IMR-90 (cell line): ENCODE measurements at regions not wholly inside any gene's neighbourhood (a gene's known extent, or its start where the extent isn't known, plus 50 kb on each side); places are given as distances from the start of the nearest gene placed in this dataset.

ENCODE experiments used
- ATAC-seq: fragments of 200-7000 bp; cut with Tn5 transposase; 2 replicates; pipeline ENCODE4 v1.9.1; 2020; ENCODE audit warnings: low read depth, mild to moderate bottlenecking, moderate library complexity
- BruUV-seq: library from RNA; stranded (reverse); fragments of 400-500 nt; replicated peaks from 2 replicates; lab custom pipeline; 2021; lab: Mats Ljungman, UMichigan
- CTCF ChIA-PET: fragments of 300-600 bp; formaldehyde crosslinking; extraction: SDS; loops from one replicate; lab custom pipeline; 2021; ENCODE audit warnings: antibody characterized with exemption; lab: Yijun Ruan, JAX
- POLR2A ChIA-PET: fragments of 300-600 bp; sonication (Branson Sonifier 250); formaldehyde crosslinking; loops from one replicate; lab custom pipeline; 2022; ENCODE audit warnings: antibody characterized with exemption; ENCODE audit not compliant: unreplicated experiment; lab: Charles Lee
- DNase-seq: peaks from one replicate; pipeline ENCODE4 v3.0.0; 2013
- H2AFZ ChIP-seq: replicated peaks from 2 replicates; pipeline ENCODE3; 2013; ENCODE audit warnings: low read length, mild to moderate bottlenecking; ENCODE audit not compliant: poor library complexity
- H2AK5ac ChIP-seq: 2 replicates; pipeline ENCODE4 v1.6.1; 2013; ENCODE audit warnings: low read depth, low read length, inconsistent platforms
- H2AK9ac ChIP-seq: replicated peaks from 2 replicates; pipeline ENCODE3; 2013; ENCODE audit warnings: mild to moderate bottlenecking, low read depth, low read length, moderate library complexity; ENCODE audit not compliant: poor library complexity
- H2BK120ac ChIP-seq: 2 replicates; pipeline ENCODE4 v1.6.1; 2013; ENCODE audit warnings: low read depth, low read length, inconsistent platforms
- H2BK15ac ChIP-seq: 3 replicates; pipeline ENCODE4 v1.6.1; 2013; ENCODE audit warnings: low read depth, low read length, inconsistent platforms
- H2BK20ac ChIP-seq: 2 replicates; pipeline ENCODE4 v1.6.1; 2013; ENCODE audit warnings: low read depth, mild to moderate bottlenecking, inconsistent platforms, low read length, moderate library complexity
- H2BK5ac ChIP-seq: 2 replicates; pipeline ENCODE4 v1.6.1; 2013; ENCODE audit warnings: mild to moderate bottlenecking, low read depth, low read length, inconsistent platforms; ENCODE audit not compliant: poor library complexity, severe bottlenecking
- H3K14ac ChIP-seq: replicated peaks from 2 replicates; pipeline ENCODE4 v1.6.1; 2013; ENCODE audit warnings: low read depth, low read length, inconsistent platforms
- H3K18ac ChIP-seq: 2 replicates; pipeline ENCODE4 v1.6.1; 2013; ENCODE audit warnings: low read depth, low read length, control low read depth
- H3K23ac ChIP-seq: 2 replicates; pipeline ENCODE4 v1.6.1; 2013; ENCODE audit warnings: low read depth, low read length, inconsistent platforms
- H3K27ac ChIP-seq: 2 replicates; pipeline ENCODE4 v1.5.1; 2013; ENCODE audit warnings: mild to moderate bottlenecking, control low read depth, low read length; ENCODE audit not compliant: insufficient read depth
- H3K27me3 ChIP-seq: 2 replicates; pipeline ENCODE4 v1.6.1; 2013; ENCODE audit warnings: low read length; ENCODE audit not compliant: control insufficient read depth, insufficient read depth
- H3K36me3 ChIP-seq: 2 replicates; pipeline ENCODE4 v1.6.1; 2013; ENCODE audit warnings: low read length, mixed read lengths; ENCODE audit not compliant: control insufficient read depth, insufficient read depth
- H3K4ac ChIP-seq: 2 replicates; pipeline ENCODE4 v1.6.1; 2013; ENCODE audit warnings: low read depth, low read length, inconsistent platforms
- H3K4me1 ChIP-seq: 2 replicates; pipeline ENCODE4 v1.6.1; 2013; ENCODE audit warnings: low read length, mixed read lengths; ENCODE audit not compliant: control insufficient read depth, insufficient read depth
- H3K4me2 ChIP-seq: 2 replicates; pipeline ENCODE4 v1.6.1; 2013; ENCODE audit warnings: low read depth, mild to moderate bottlenecking, control low read depth, low read length, moderate library complexity
- H3K4me3 ChIP-seq: 2 replicates; pipeline ENCODE4 v1.5.1; 2013; ENCODE audit warnings: low read depth, mild to moderate bottlenecking, control low read depth, low read length, moderate library complexity; ENCODE audit not compliant: insufficient read depth
- H3K56ac ChIP-seq: 2 replicates; pipeline ENCODE4 v1.6.1; 2013; ENCODE audit warnings: low read length, inconsistent platforms; ENCODE audit not compliant: insufficient read depth; ENCODE audit errors: extremely low read depth
- H3K79me1 ChIP-seq, 2 experiments: 2 replicates each; pipeline ENCODE4 v1.6.1; 2013; ENCODE audit warnings: low read length in 2 of 2, inconsistent platforms in 1 of 2, low read depth in 1 of 2
- H3K9ac ChIP-seq: 2 replicates; pipeline ENCODE4 v1.6.1; 2013; ENCODE audit warnings: low read depth, low read length, control low read depth
- H3K9me1 ChIP-seq: 2 replicates; pipeline ENCODE4 v1.6.1; 2013; ENCODE audit warnings: low read length, inconsistent platforms; ENCODE audit not compliant: insufficient read depth
- H3K9me3 ChIP-seq: 2 replicates; pipeline ENCODE4 v1.6.1; 2013; ENCODE audit warnings: low read length; ENCODE audit not compliant: control insufficient read depth, insufficient read depth
- H4K20me1 ChIP-seq: 2 replicates; pipeline ENCODE4 v1.6.1; 2013; ENCODE audit warnings: low read length, inconsistent platforms; ENCODE audit not compliant: insufficient read depth
- H4K5ac ChIP-seq: 2 replicates; pipeline ENCODE4 v1.6.1; 2013; ENCODE audit warnings: mild to moderate bottlenecking, low read depth, low read length, control low read depth
- H4K8ac ChIP-seq, 2 experiments: 2 replicates each; pipeline ENCODE4 v1.6.1; 2013; ENCODE audit warnings: low read depth in 2 of 2, low read length in 2 of 2, control low read depth in 1 of 2, inconsistent platforms in 1 of 2
- H4K91ac ChIP-seq: 2 replicates; pipeline ENCODE4 v1.6.1; 2013; ENCODE audit warnings: low read depth, low read length, inconsistent platforms; ENCODE audit not compliant: insufficient read depth
- WGBS, 2 experiments: methylation state at CpG; one replicate each; pipeline versions ENCODE4 v1.1.5 to v1.1.7; 2013; ENCODE audit warnings: missing lambda C conversion rate in 2 of 2; ENCODE audit not compliant: insufficient read length in 1 of 2; ENCODE audit errors: extremely low coverage in 2 of 2; 5-methylcytosine and 5-hydroxymethylcytosine counted together
- dilution Hi-C: fragments of 300-500 bp; cut with HindIII; formaldehyde crosslinking; loops from one replicate; pipeline ENCODE4 v1.14.3; 2018; ENCODE audit warnings: low sequenced_read_pairs; ENCODE audit not compliant: unreplicated experiment
- in situ Hi-C: fragments of 300-500 bp; cut with MboI; formaldehyde crosslinking; loops from 3 replicates; pipeline ENCODE4 v1.14.3; 2019; ENCODE audit warnings: low sequenced_read_pairs, inconsistent platforms, mixed read lengths
- intact Hi-C: fragments of 100-400 bp; cut with micrococcal nuclease; formaldehyde crosslinking; loops from 2 replicates; pipeline ENCODE4 v1.10.0; 2022
- TF ChIP-seq, protein P1 (sequence below): fragments of 150-350 bp; IDR thresholded peaks from 2 replicates; pipeline ENCODE4 v1.6.1; 2017; ENCODE audit warnings: mild to moderate bottlenecking, antibody characterized with exemption, low read length, low read depth

DNA sequence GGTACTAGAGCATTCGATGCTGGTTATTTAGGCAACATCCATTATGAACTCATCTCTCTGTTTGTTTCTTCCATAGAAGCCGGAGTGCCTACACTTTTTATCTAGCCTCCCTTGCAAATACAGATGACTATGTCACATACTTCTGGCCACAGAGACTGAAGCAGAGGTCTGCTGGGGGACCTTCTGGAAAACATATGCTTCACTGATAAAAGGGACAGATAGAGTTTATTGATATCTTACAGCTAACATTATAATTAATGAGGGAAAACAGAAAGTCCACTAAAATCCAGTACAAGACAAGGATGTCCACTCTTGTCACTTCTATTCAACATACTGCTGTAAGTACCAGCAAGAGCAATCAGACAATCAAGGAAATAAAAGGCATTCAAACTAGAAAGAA is 104.3 kb upstream of the FAR2 start:
- dilution Hi-C loops (no loop called here), in situ Hi-C loops (no loop called here), intact Hi-C loops (no loop called here)
- ATAC-seq (no peak), DNase-seq (no peak)
- Histone ChIP-seq H3K4me3 (no peak overlapping the region), H4K20me1 (no peaks in the 10 kb centered on the region; the same call in 1 of the 2 replicates), H3K9me3 (no peaks in the 10 kb centered on the region), H4K5ac (no peak overlapping the region), H2BK15ac (no peak overlapping the region), H3K4me1 (peaks cover 10% of the 10 kb centered on the region), H2AK9ac (no peak overlapping the region), H4K91ac (no peak overlapping the region), H3K27ac (no peak overlapping the region), H3K18ac (no peak overlapping the region), H3K56ac (no peak overlapping the region), H2BK120ac (no peak overlapping the region), H2BK5ac (no peak overlapping the region), H3K23ac (no peak overlapping the region), H3K4me2 (no peak overlapping the region), H4K8ac (no peak overlapping the region), H3K9ac (no peak overlapping the region), H3K79me1 (no peaks in the 10 kb centered on the region), H2AFZ (no peak overlapping the region), H3K9me1 (peaks cover 6% of the 10 kb centered on the region), H2AK5ac (no peak overlapping the region), H3K27me3 (no peaks in the 10 kb centered on the region), H3K14ac (no peak overlapping the region), H3K4ac (no peak overlapping the region), H2BK20ac (no peak overlapping the region), H3K36me3 (no peaks in the 10 kb centered on the region)
- TF ChIP-seq, protein P1, sequence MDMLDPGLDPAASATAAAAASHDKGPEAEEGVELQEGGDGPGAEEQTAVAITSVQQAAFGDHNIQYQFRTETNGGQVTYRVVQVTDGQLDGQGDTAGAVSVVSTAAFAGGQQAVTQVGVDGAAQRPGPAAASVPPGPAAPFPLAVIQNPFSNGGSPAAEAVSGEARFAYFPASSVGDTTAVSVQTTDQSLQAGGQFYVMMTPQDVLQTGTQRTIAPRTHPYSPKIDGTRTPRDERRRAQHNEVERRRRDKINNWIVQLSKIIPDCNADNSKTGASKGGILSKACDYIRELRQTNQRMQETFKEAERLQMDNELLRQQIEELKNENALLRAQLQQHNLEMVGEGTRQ: no peak
- no CpG with 5 or more reads among the region's 2 CpGs for WGBS, 2 experiments
- POLR2A ChIA-PET: no interaction called here
- BruUV-seq: no TSS peak
- CTCF ChIA-PET: no interaction called here
